ENCODE measurements at regions not wholly inside any gene's neighbourhood (a gene's known extent, or its start where the extent isn't known, plus 50 kb on each side); places are given as distances from the start of the nearest gene placed in this dataset.
A peak's percentile ranks its signal among the peaks of the same experiment; 100 is the strongest.

GRCh38 chr12:84550518-84550917 is 362.1 kb downstream of the SLC6A15 start:
- no peak for DNase-seq (ENCODE audit: missing footprints)
- intact Hi-C loops (cut with DNase I) = no loop called here
- no peak for ATAC-seq

- DNase-seq (ENCODE audit: missing footprints) (no peak), ATAC-seq (no peak)
- intact Hi-C loops (cut with DNase I) = no loop called here
Observed at GRCh38 chr12:84542289-84542688, 370.3 kb downstream of the SLC6A15 start.

- no peak for ATAC-seq
- intact Hi-C loops (cut with DNase I) = no loop called here
- no peak for DNase-seq (ENCODE audit: missing footprints)
Observed at GRCh38 chr12:84537666-84538065, 374.9 kb downstream of the SLC6A15 start.

GRCh38 chr12:84512751-84513150 is 399.8 kb downstream of the SLC6A15 start:
- ATAC-seq (no peak), DNase-seq (ENCODE audit: missing footprints) (no peak)
- intact Hi-C loops (cut with DNase I) = no loop called here

GRCh38 chr12:84508851-84509260 is 403.7 kb downstream of the SLC6A15 start:
- intact Hi-C loops (cut with DNase I) = loop anchor here (5.0 kb wide), 1 partner anchor 1982 kb away; no protein-coding TSS in a partner anchor
- ATAC-seq = peak; percentile 77
- peak; percentile 57 for DNase-seq (ENCODE audit: missing footprints)

- intact Hi-C loops (cut with DNase I) = loop anchor here (5.0 kb wide), 1 partner anchor 1981 kb away; no protein-coding TSS in a partner anchor
- DNase-seq (ENCODE audit: missing footprints) = peak; percentile 60
- peak; percentile 77 for ATAC-seq
Observed at GRCh38 chr12:84507956-84508850, 404.4 kb downstream of the SLC6A15 start.

GRCh38 chr12:84506282-84506681 is 406.3 kb downstream of the SLC6A15 start:
- DNase-seq (ENCODE audit: missing footprints) = no peak
- intact Hi-C loops (cut with DNase I) = loop anchor here (5.0 kb wide), 1 partner anchor 1979 kb away; no protein-coding TSS in a partner anchor
- ATAC-seq = peak; percentile 67

- intact Hi-C loops (cut with DNase I) = no loop called here
- DNase-seq (ENCODE audit: missing footprints) = peak; percentile 57
- ATAC-seq = no peak
Observed at GRCh38 chr12:84502907-84503787, 409.5 kb downstream of the SLC6A15 start.

GRCh38 chr12:84502180-84502860 is 410.3 kb downstream of the SLC6A15 start:
- ATAC-seq (no peak), DNase-seq (ENCODE audit: missing footprints) (no peak)
- intact Hi-C loops (cut with DNase I) = no loop called here

GRCh38 chr12:84497819-84498218 is 414.8 kb downstream of the SLC6A15 start:
- ATAC-seq = no peak
- intact Hi-C loops (cut with DNase I) = no loop called here
- no peak for DNase-seq (ENCODE audit: missing footprints)

GRCh38 chr12:84495711-84496110 is 416.9 kb downstream of the SLC6A15 start:
- intact Hi-C loops (cut with DNase I) = no loop called here
- DNase-seq (ENCODE audit: missing footprints) (no peak), ATAC-seq (no peak)

GRCh38 chr12:84492351-84492883 is 420.2 kb downstream of the SLC6A15 start:
- intact Hi-C loops (cut with DNase I) = no loop called here
- DNase-seq (ENCODE audit: missing footprints) = no peak
- no peak for ATAC-seq

- DNase-seq (ENCODE audit: missing footprints) (no peak), ATAC-seq (no peak)
- intact Hi-C loops (cut with DNase I) = no loop called here
Observed at GRCh38 chr12:84484798-84485197, 427.8 kb downstream of the SLC6A15 start.

GRCh38 chr12:84480803-84481202 is 431.8 kb downstream of the SLC6A15 start:
- DNase-seq (ENCODE audit: missing footprints) (no peak), ATAC-seq (no peak)
- intact Hi-C loops (cut with DNase I) = no loop called here

- no peak for DNase-seq (ENCODE audit: missing footprints)
- no peak for ATAC-seq
- intact Hi-C loops (cut with DNase I) = no loop called here
Observed at GRCh38 chr12:84470361-84470760, 442.2 kb downstream of the SLC6A15 start.

- ATAC-seq = no peak
- no peak for DNase-seq (ENCODE audit: missing footprints)
- intact Hi-C loops (cut with DNase I) = no loop called here
Observed at GRCh38 chr12:84464616-84465015, 448.0 kb downstream of the SLC6A15 start.

- ATAC-seq (no peak), DNase-seq (ENCODE audit: missing footprints) (no peak)
- intact Hi-C loops (cut with DNase I) = no loop called here
Observed at GRCh38 chr12:84463741-84464495, 448.7 kb downstream of the SLC6A15 start.

GRCh38 chr12:84455598-84455997 is 457.0 kb downstream of the SLC6A15 start:
- DNase-seq (ENCODE audit: missing footprints) (no peak), ATAC-seq (no peak)
- intact Hi-C loops (cut with DNase I) = no loop called here

All from Right ventricle myocardium inferior (tissue), 1 donor.